Subcutaneous abdominal adipose tissue (tissue), 5 donors: ENCODE measurements at regions not wholly inside any gene's neighbourhood (a gene's known extent, or its start where the extent isn't known, plus 50 kb on each side); places are given as distances from the start of the nearest gene placed in this dataset.

Source experiments
- H3K27ac ChIP-seq: one replicate; pipeline ENCODE4 v1.7.0; 2013; ENCODE audit warnings: low read depth, mild to moderate bottlenecking, inconsistent platforms, low read length, moderate library complexity
- H3K27me3 ChIP-seq, 5 donors: one replicate each; pipeline ENCODE4 v1.7.0; 2013; ENCODE audit warnings: low read length in 5 of 5, inconsistent platforms in 1 of 5; ENCODE audit not compliant: control insufficient read depth in 5 of 5, insufficient read depth in 4 of 5
- H3K36me3 ChIP-seq, 5 donors: one replicate each; pipeline ENCODE4 v1.7.0; 2013; ENCODE audit warnings: low read length in 5 of 5; ENCODE audit not compliant: control insufficient read depth in 5 of 5, insufficient read depth in 5 of 5
- H3K4me1 ChIP-seq, 5 donors: one replicate each; pipeline ENCODE4 v1.7.0; 2013; ENCODE audit warnings: low read length in 5 of 5, mild to moderate bottlenecking in 3 of 5, moderate library complexity in 1 of 5; ENCODE audit not compliant: control insufficient read depth in 5 of 5, insufficient read depth in 5 of 5
- H3K4me3 ChIP-seq, 5 donors: one replicate each; pipeline ENCODE4 v1.7.0; 2013; ENCODE audit warnings: low read length in 5 of 5, low read depth in 1 of 5
- H3K9ac ChIP-seq, 5 donors: one replicate each; pipeline ENCODE4 v1.7.0; 2013; ENCODE audit warnings: low read length in 5 of 5, mild to moderate bottlenecking in 4 of 5, moderate library complexity in 3 of 5
- H3K9me3 ChIP-seq, 5 donors: one replicate each; pipeline ENCODE4 v1.7.0; 2013; ENCODE audit warnings: low read length in 5 of 5; ENCODE audit not compliant: control insufficient read depth in 5 of 5
- donor health status: healthy.
- donor health status: healthy.
- donor health status: healthy.
- donor health status: healthy.
- donor health status: healthy.

- H3K27ac ChIP-seq = no peak overlapping the region
- H3K9ac ChIP-seq = no peak overlapping the region
- H3K27me3 ChIP-seq = peaks cover 0 to 4% (median 0%) of the 10 kb centered on the region in 5 donors
- H3K36me3 ChIP-seq = no peaks in the 10 kb centered on the region
- no peaks in the 10 kb centered on the region for H3K4me1 ChIP-seq
- H3K9me3 ChIP-seq = no peaks in the 10 kb centered on the region
- H3K4me3 ChIP-seq = no peak overlapping the region
Observed at GRCh38 chr15:39285071-39285470, 295.8 kb upstream of the THBS1 start.

GRCh38 chr15:39285663-39286062, 295.2 kb upstream of the THBS1 start:
- H3K36me3 ChIP-seq = no peaks in the 10 kb centered on the region
- H3K27me3 ChIP-seq = peaks cover 0 to 4% (median 0%) of the 10 kb centered on the region in 5 donors
- no peaks in the 10 kb centered on the region for H3K4me1 ChIP-seq
- no peak overlapping the region for H3K9ac ChIP-seq
- no peaks in the 10 kb centered on the region for H3K9me3 ChIP-seq
- no peak overlapping the region for H3K27ac ChIP-seq
- H3K4me3 ChIP-seq = no peak overlapping the region

GRCh38 chr15:39286706-39287105, 294.2 kb upstream of the THBS1 start:
- Histone ChIP-seq H3K4me3 (no peak overlapping the region), H3K36me3 (no peaks in the 10 kb centered on the region), H3K4me1 (no peaks in the 10 kb centered on the region)

GRCh38 chr15:39287322-39288195, 293.3 kb upstream of the THBS1 start:
- Histone ChIP-seq H3K27me3 (peaks cover 0 to 4% (median 0%) of the 10 kb centered on the region in 5 donors), H3K36me3 (no peaks in the 10 kb centered on the region), H3K9me3 (peaks cover 0 to 5% (median 0%) of the 10 kb centered on the region in 5 donors), H3K27ac (no peak overlapping the region), H3K9ac (no peak overlapping the region), H3K4me3 (no peak overlapping the region), H3K4me1 (no peaks in the 10 kb centered on the region)

More at GRCh38 chr15:39286706-39287105, 294.2 kb upstream of the THBS1 start:
- no peak overlapping the region for H3K9ac ChIP-seq
- peaks cover 0 to 4% (median 0%) of the 10 kb centered on the region in 5 donors for H3K27me3 ChIP-seq
- H3K27ac ChIP-seq = no peak overlapping the region
- H3K9me3 ChIP-seq = peaks cover 0 to 1% (median 0%) of the 10 kb centered on the region in 5 donors

GRCh38 chr15:39290711-39291435, 290.0 kb upstream of the THBS1 start:
- Histone ChIP-seq H3K36me3 (no peaks in the 10 kb centered on the region), H3K9ac (no peak overlapping the region), H3K27me3 (peaks cover 0 to 4% (median 0%) of the 10 kb centered on the region in 5 donors), H3K9me3 (peaks cover 0 to 5% (median 0%) of the 10 kb centered on the region in 5 donors), H3K4me1 (no peaks in the 10 kb centered on the region), H3K27ac (no peak overlapping the region), H3K4me3 (no peak overlapping the region)

- Histone ChIP-seq H3K9ac (no peak overlapping the region), H3K27me3 (peaks cover 0 to 4% (median 0%) of the 10 kb centered on the region in 5 donors), H3K4me3 (no peak overlapping the region), H3K36me3 (no peaks in the 10 kb centered on the region), H3K4me1 (no peaks in the 10 kb centered on the region), H3K27ac (no peak overlapping the region), H3K9me3 (peaks cover 0 to 5% (median 0%) of the 10 kb centered on the region in 5 donors)
Observed at GRCh38 chr15:39291690-39292089, 289.2 kb upstream of the THBS1 start.

GRCh38 chr15:39296955-39297354, 283.9 kb upstream of the THBS1 start:
- Histone ChIP-seq H3K36me3 (no peaks in the 10 kb centered on the region), H3K27ac (no peak overlapping the region), H3K9me3 (peaks cover 0 to 4% (median 0%) of the 10 kb centered on the region in 5 donors), H3K4me3 (no peak overlapping the region), H3K9ac (no peak overlapping the region), H3K27me3 (no peaks in the 10 kb centered on the region), H3K4me1 (peaks cover 0 to 8% (median 0%) of the 10 kb centered on the region in 5 donors)

- H3K4me3 ChIP-seq = no peak overlapping the region
- no peaks in the 10 kb centered on the region for H3K27me3 ChIP-seq
- no peak overlapping the region for H3K27ac ChIP-seq
- H3K4me1 ChIP-seq = peaks cover 0 to 8% (median 0%) of the 10 kb centered on the region in 5 donors
- no peaks in the 10 kb centered on the region for H3K9me3 ChIP-seq
- H3K9ac ChIP-seq = no peak overlapping the region
- H3K36me3 ChIP-seq = no peaks in the 10 kb centered on the region
Observed at GRCh38 chr15:39298271-39298962, 282.5 kb upstream of the THBS1 start.

GRCh38 chr15:39299486-39300267, 281.2 kb upstream of the THBS1 start:
- Histone ChIP-seq H3K4me3 (no peak overlapping the region), H3K27ac (no peak overlapping the region), H3K27me3 (no peaks in the 10 kb centered on the region), H3K9ac (no peak overlapping the region), H3K4me1 (peaks cover 0 to 8% (median 0%) of the 10 kb centered on the region in 5 donors), H3K36me3 (no peaks in the 10 kb centered on the region), H3K9me3 (no peaks in the 10 kb centered on the region)
